SU-DHL-6 (cell line): ENCODE measurements at regions not wholly inside any gene's neighbourhood (a gene's known extent, or its start where the extent isn't known, plus 50 kb on each side); places are given as distances from the start of the nearest gene placed in this dataset.

Experiments used
- EZH2phosphoT487 ChIP-seq: fragments of 200-600 bp; sonication (generic), shearing (Covaris generic); conservative IDR thresholded peaks from 2 replicates; pipeline ENCODE4 v1.6.1; 2018; ENCODE audit warnings: mild to moderate bottlenecking, antibody characterized with exemption, low read length, moderate library complexity, mixed read lengths
- TF ChIP-seq, protein P1 (sequence below): fragments of 200-600 bp; sonication (generic); IDR thresholded peaks from one replicate; pipeline ENCODE4 v1.5.1; 2017; ENCODE audit warnings: antibody characterized with exemption, mild to moderate bottlenecking, low read length, moderate library complexity; ENCODE audit not compliant: insufficient read depth, poor library complexity, severe bottlenecking

DNA sequence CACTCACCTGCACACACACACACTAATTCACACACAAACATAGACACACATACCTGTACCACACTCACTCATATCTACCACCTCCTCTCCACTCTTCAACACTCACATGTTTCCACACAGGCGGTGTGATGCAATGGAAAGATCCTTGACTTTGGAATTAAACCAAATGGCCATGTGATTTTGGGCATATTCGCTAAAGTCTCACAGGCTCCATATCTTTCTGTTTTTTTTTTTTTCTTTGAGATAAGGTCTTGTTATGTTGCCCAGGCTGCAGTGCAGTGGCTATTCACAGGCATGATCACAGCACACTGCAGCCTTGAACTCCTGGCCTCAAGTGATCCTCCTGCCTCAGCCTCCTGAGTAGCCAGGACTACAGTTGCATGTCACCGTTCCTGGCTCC lies 91.1 kb upstream of the MEX3C start:
- TF ChIP-seq, protein P1, sequence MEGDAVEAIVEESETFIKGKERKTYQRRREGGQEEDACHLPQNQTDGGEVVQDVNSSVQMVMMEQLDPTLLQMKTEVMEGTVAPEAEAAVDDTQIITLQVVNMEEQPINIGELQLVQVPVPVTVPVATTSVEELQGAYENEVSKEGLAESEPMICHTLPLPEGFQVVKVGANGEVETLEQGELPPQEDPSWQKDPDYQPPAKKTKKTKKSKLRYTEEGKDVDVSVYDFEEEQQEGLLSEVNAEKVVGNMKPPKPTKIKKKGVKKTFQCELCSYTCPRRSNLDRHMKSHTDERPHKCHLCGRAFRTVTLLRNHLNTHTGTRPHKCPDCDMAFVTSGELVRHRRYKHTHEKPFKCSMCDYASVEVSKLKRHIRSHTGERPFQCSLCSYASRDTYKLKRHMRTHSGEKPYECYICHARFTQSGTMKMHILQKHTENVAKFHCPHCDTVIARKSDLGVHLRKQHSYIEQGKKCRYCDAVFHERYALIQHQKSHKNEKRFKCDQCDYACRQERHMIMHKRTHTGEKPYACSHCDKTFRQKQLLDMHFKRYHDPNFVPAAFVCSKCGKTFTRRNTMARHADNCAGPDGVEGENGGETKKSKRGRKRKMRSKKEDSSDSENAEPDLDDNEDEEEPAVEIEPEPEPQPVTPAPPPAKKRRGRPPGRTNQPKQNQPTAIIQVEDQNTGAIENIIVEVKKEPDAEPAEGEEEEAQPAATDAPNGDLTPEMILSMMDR, result no peak
- no peak for TF ChIP-seq EZH2phosphoT487
